HG03045 (cell line): ENCODE measurements at regions not wholly inside any gene's neighbourhood (a gene's known extent, or its start where the extent isn't known, plus 50 kb on each side); places are given as distances from the start of the nearest gene placed in this dataset.

Experiments
- ATAC-seq: cut with Tn5 transposase; IDR thresholded peaks from one replicate; pipeline ENCODE4 v1.9.1; 2021; ENCODE audit warnings: mild to moderate bottlenecking, moderate library complexity; ENCODE audit not compliant: unreplicated experiment

DNA sequence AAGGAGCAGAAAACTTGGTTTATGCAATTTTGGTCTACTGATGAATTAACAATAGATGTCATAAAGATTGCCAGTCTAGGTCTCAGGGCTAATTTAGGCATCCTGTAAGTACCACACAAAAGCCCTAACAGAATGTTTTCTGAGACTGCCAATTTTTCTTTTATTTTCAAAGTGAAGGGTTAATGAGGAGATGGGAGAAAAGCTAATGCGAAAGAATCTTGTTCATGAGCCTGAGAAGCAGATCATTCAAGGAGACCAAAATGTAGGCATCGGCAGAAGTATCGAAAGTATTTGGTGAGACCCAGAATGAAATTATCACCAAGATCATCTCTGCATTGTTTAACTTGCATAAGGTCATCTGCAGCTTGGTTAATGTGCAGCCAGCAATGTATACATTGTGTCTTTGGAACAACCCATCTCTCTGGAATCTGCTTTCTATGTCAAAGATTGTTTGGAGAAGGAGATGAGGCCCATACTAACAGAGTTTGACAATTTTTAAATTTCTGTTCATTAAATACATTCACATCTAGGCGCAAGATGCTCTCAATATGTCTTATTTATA, 163.3 kb upstream of the GLI3 start:
- no peak for ATAC-seq

DNA sequence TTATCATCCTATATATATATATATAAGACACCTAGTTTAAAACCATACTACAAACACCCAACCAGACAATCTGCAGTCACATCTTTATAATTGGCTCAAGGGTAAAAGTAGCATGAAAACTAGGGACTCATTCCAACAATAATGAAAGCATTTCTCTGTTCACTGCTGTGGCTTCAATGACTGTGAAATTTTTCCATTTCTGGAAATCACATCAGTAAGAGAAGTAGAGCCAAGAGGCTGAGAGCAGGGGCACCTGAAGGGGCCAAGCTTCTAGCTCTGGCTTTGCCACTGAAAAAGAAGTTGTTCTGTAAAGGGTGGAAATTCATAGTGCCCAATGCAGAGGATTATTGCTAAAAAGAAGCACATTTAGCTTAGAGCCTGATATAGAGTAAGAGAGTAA, 158.6 kb upstream of the GLI3 start:
- no peak for ATAC-seq

- ATAC-seq, result no peak
Measured at GRCh38 chr7:42392826-42393225, 155.8 kb upstream of the GLI3 start.

DNA sequence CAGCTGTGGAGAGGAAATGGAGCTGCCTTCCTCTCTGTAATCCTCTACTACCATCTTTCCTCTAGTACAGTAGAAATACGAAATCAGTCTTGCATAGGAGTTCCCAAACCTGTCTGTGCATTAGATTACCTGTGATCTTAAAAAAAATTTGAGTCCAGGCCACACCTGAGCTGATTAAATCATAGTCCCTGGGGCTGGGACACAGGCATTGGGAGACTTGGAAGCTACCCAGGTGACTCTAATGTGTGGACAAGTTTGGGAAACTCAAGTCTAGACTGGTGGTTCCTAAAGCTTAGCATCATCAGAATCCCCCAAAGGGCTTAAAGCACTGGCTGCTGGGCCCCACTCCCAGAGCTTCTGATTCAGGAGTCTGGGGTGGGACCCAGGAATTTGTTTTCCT, 152.7 kb upstream of the GLI3 start:
- no peak for ATAC-seq

- no peak for ATAC-seq
Measured at GRCh38 chr7:42385912-42386311, 148.9 kb upstream of the GLI3 start.

GRCh38 chr7:42381161-42381560, 144.2 kb upstream of the GLI3 start:
- no peak for ATAC-seq

GRCh38 chr7:42380401-42380800, 143.4 kb upstream of the GLI3 start:
- no peak for ATAC-seq

DNA sequence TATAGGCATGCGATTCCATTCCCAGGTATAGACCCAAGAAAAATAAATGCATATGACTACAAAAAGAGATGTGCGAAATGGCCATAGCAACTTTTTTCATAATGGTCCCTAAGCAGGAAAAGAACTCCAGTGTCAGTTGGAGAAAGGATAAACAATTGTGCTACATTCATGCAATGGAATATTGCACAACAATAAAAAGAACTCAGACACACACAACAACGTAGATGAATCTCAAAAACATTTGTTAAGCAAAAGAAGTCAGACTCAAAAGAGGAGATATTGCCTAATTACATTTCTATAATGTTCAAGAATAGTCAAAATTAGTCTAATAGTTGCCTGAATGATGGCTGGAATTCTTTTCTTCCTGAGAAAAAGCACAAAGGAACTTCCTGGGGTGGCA, 141.1 kb upstream of the GLI3 start:
- ATAC-seq, result no peak

DNA sequence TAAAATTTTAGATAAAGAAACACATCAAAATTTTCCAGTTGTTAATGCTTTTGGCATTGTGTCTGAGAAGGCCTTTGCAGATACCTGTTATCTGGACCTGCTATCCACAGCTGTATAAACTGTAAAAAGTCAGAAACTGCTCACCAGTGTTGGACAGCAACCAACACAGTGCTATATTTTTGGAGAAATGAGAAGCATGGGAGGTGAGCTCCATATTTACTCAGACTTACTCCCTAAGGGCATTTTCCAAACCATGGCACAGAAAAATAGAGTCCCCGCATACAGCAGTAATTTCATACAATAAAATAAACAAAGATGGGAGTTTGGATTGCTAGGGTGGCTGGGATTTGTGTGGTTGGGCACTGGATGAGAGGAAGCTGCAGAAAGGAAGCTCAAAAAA, 136.3 kb upstream of the GLI3 start:
- no peak for ATAC-seq

GRCh38 chr7:42372479-42372878, 135.5 kb upstream of the GLI3 start:
- ATAC-seq, result no peak

DNA sequence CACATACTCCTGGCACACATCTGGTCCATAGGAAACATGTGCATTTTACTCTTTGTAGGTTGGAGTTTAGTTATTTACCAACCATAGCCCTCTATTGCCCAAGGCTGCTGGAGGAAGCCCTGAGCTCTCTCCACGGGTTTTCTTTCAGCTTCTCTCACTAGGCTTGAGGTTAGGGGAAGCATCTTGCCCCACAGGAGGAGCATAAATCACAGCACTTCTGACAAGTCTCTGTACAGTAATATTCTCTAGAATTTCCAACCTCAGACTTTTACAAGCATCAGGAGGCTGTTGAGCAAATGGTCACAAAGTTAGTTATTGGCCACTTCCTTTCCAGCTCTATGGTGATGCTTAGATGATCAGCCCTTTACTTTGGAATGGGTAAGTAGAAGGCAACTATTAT, 122.9 kb upstream of the GLI3 start:
- no peak for ATAC-seq

DNA sequence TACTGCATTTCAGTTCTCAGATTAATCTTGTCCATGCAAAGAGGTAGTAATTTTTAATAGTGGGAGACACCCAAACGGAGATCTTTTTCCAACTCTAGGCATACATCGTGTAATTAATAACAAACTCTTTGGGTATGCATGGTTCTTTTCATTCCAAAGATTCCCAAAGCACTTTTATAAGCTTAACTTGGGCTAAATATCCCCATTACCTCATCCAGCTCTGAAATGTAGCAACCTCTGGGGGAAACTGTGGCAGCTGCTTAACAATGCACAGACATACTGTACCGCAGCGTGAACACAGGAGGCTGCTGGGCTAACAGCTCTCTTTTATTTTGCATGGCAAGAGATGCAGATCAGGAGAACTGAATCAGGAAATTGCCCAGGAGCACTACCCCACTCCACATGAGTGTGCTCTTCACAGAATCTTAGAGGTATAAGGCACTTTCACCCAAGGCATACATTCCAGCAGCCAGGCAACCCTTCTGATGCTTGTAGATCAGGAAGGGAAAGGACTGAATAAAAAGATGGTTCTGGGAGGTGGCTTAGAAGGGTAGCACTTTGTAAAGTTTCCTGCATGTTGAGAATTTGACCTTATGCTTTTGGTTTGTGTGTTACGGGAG, 114.4 kb upstream of the GLI3 start:
- ATAC-seq, result no peak

- ATAC-seq, result no peak
Measured at GRCh38 chr7:42350801-42351200, 113.8 kb upstream of the GLI3 start.

GRCh38 chr7:42348631-42349030, 111.6 kb upstream of the GLI3 start:
- ATAC-seq, result no peak

DNA sequence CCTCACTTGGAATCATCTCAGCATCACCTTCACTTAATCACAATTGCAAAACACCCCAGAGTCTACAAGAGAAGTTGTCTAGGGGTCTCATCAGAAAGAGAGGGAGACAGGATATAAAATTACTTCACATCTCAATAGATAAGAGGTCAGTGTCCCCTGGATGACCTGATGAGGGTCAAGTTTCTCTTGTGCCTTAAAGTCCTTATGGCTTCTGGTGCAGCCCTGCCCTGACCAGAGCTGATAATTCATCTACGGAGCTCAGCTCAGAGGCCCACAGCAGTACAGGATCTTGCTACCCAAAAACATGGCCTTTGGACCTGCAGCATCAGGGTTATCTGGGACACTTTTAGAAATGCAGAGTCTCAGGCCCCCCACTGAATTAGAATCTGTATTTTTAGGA, 111.1 kb upstream of the GLI3 start:
- no peak for ATAC-seq

- no peak for ATAC-seq
Measured at GRCh38 chr7:42347616-42348015, 110.6 kb upstream of the GLI3 start.

DNA sequence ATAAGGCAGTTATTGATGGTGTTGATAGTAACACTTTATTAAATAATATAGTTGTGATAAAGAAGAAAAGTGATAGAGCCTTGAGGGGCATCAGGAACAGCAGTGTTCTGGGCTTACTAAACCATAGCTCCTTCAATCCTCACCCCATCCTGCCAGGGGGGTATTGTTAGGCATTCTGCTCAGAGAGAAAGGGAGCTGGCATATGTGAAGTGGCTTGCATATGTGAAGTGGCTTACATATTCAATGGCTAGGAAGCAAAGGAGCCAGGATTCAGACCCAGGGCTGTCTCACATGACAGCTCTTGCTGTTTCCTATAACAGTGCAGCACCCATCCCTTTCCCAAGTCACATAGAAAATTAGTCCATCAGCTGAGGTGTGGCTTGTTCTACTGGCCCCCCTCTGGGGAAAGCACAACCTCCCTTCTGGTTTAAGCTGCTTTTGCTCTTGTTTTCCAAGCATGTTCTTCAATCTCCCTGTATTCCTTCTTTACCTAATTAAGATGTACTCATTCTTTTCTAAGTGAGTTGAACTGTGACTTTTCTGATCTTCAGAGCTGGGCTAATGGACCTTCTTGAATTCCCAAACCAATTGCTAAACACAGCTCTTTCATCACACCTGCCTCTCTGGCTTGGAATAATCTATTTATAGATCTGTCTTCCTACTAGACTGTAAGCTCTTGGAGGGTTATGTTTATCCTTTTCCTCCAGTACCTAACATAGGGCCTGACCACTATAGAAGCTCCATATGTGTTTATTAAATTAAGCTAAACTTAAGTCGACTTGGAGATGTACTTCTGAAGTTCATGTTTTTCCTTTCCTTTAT, 108.7 kb upstream of the GLI3 start:
- no peak for ATAC-seq

DNA sequence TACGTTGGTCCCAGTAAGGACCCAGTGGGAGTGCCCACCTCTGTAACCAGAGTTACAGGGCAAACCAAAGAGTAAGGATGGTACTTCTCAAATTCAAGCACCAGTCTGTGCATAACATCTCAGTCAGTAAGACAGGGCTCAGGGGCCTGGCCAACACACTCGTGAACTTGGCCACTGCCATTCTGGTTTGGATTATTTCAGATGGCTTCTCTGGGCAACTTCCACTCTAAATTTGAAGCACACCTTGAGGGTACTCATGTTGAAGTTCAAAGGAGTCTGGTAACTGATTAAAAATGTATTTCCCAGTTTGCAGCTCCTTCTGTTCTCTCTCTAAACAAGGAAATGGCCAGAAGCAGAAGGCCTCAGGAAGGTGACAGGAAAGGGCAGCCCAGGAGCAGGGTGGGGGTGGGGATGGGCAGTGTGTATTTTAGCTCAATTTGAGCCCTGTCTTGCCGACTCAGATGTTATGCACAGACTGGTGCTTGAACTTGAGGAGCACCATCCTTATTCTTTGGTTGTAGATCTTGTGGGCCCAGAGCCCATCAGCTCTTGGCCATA, 107.3 kb upstream of the GLI3 start:
- no peak for ATAC-seq

DNA sequence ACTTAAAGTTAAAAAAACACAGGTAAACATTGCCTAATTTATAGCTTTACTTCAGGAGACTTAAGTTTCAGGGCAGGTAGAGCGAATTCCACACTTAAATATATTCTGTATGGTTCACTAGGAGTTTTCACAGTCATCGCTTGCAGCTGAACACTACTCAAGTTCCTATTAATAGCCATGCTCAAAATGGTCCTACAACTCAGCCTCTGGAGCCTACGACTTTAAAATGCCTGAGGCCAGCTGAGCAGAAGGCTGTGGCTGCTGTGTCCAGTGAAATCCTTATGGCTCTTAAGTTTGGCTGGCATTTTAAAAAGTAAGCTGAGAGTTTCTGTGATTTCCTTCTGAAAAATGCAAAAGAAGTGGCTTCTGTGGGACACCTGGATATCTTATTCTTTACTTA, 105.4 kb upstream of the GLI3 start:
- no peak for ATAC-seq

DNA sequence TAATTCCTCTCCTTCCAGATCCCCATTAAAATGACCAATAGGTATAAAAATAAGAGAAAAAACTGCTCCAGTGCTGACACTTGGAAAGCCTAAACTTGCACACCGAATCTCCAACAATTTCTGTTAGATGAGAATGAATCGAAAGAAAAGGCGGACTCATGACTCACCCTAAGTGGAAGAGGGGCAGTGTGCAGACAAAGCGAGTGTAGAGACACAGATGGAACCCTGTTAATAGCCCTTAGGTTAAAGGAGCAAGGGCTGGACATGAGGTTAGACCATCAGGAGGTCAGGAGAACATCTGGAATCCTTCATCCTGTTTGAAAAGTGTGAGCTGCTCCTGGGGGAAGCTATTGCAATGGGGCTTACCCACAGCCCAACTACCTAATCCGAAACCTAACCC, 103.4 kb upstream of the GLI3 start:
- ATAC-seq, result no peak

DNA sequence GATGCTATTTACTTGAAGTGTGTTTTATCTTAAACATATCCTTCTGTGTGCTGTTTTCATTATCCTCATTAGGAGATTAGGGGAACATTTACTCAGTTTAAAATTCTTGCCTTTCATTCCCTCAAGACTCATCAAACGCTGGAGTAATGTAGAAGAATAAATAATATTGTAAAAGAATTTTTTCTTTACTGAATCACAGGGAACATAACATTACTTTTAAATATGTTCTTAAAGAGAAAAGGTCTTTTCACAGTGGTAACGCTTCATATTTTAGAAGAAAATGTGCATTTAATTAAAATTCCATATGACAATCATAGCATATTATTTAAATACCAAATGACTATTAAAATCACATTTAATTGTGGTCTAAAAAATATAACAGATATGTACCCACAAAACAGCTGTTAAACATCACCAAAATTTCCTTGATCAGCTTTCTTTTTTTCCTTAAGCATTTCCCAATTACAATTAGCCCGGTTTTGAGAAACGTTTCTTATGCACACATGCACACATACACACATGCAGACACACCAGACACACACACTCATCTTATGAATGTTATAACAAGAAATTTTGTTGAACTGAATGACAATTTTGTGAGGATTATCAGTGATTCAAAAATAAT, 102.0 kb upstream of the GLI3 start:
- no peak for ATAC-seq
